ENCODE measurements at regions not wholly inside any gene's neighbourhood (a gene's known extent, or its start where the extent isn't known, plus 50 kb on each side); places are given as distances from the start of the nearest gene placed in this dataset.
"Not testable (repeated sequence)": the region's sequence is repeated elsewhere in the genome, so short reads cannot be mapped to it uniquely, and the experiment has no call there.

DNA sequence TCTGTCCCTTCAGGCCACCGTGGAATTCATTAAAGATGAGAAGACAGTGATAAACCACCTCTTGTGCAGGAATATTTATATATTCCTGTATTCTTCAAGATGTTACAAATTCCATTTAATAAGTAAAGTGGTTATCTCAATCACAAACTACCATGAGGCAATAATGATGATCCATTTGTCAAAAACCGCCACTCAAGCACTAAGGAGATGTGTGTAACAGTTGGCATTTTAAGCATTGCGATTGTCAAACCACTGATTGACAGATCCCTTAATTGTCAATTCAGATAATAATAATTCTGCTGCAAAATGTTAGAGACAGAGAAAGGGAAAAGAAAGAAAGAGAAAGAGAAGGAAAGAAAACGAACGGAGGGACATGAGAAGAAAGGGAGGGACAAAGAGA, 476.1 kb upstream of the RBFOX1 start:
- no peak for DNase-seq (ENCODE audit: low read depth in 2 of 2)

DNA sequence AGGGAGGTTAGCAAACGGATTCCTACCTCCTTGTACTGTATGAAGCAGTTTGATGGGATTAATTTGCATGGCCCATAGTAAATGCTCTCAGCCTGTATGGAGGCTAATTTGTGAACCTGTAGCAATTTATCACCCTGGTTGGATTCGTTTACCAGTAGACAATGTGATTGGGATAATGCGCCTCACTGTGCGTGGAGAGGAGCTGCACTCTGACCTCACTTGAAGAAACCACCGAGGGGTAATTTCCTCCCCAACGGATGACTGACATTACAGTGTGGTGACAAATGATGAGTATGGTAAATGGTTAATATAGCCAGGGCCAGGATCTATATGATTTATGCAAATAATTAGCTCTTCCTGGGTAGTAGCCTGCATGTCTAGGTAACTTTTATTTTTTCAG, 479.1 kb upstream of the RBFOX1 start:
- DNase-seq (ENCODE audit: low read depth in 2 of 2), result no peak

DNA sequence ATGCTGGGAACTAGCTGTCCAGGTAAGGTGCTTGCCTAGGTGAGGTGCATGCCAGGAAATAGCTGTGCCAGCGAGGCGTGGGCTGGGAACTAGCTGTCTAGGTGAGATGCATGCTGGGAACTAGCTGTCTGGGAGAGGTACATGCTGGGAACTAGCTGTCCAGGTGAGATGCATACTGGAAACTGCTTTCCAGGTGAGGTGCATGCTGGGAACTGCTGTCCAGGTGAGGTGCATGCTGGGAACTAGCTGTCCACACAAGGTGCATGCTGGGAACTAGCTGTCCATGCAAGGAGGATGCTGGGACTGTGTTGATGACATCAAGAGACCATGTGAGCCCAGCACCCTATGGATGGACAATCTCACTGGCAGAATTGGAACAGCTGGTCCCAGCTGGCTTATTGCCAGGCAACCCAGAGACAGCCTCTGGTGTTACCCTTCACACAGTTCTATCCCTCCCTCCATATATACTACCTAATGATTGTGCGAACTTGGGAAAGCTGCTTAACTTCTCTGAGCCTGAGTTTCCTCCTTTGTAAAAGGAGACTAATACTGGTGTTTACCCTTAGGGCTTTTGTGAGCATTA, 479.9 kb upstream of the RBFOX1 start:
- DNase-seq (ENCODE audit: low read depth in 2 of 2), result no peak

DNA sequence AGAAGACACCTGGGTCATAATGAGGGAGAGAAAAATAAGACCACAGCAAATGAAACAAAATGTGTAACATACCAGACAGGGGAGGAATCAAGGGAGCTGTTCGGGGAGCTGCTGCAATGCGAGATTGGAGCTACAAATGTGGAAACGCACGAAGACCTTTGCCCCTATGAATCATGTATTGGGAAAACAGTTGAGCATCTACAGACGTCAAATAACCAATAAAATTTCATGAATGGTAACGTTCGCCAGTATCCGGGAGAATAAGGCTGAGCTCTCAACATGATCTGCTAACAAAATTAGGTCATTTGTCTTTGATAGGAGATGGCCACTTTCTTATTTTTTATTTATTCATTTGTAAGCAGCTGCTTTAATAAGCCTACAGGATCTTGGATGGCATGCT, 486.2 kb upstream of the RBFOX1 start:
- no peak for DNase-seq (ENCODE audit: low read depth in 2 of 2)

DNA sequence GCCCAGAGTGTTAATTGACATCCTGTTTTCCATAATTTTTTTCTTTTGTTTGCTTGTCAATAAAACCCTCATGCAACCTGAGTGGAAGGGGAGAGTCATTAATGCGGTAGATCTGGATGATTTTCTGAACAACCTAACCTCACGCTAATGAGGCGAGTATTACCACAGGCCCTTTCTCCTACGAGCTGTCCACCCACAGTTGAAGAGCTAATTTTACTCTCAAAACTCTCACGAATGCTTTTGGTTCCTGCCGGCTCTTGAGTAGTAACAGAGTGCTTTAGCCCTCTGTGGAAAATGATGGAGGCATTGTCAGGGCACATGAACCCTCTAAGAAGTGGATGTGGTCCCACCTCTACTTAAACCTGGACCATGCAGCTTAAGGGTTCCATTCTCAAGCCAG, 491.3 kb upstream of the RBFOX1 start:
- no peak for DNase-seq (ENCODE audit: low read depth in 2 of 2)

DNA sequence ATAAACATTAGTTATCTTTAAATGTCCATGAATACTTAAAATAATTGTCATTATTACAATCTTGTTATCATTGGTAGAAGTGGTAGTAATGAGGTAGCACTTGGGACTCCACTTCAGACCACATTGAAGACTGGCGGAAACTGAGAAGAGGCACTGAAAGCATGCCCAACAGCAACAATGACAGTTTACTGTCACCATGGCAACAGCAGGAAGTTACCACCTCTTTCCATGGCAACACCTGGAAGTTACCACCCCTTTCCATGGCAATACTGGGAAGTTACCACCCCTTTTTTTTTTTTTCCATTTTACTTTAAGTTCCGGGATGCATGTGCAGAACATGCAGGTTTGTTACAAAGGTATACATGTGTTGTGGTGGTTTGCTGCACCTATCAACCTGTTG, 494.9 kb upstream of the RBFOX1 start:
- DNase-seq (ENCODE audit: low read depth in 2 of 2), result no peak

DNA sequence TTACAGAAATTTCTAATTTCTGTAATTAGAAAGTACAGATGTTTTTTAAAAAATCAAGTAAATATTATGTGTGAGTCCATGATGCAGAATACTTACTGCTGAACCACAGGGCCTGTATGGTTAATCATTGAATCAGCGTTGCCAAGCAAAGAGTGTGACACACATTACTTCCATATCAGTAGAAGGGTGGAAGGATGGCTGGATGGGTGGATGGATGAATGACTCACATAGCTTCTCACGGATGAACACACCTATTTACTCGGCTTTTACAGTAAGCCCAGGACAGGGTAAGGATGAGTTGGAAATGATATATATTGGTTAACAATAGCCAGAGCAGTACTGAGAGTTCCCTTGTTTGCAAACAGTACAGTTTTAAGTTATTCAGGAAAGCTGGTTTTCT, 495.9 kb upstream of the RBFOX1 start:
- DNase-seq (ENCODE audit: low read depth in 2 of 2), result no peak

DNA sequence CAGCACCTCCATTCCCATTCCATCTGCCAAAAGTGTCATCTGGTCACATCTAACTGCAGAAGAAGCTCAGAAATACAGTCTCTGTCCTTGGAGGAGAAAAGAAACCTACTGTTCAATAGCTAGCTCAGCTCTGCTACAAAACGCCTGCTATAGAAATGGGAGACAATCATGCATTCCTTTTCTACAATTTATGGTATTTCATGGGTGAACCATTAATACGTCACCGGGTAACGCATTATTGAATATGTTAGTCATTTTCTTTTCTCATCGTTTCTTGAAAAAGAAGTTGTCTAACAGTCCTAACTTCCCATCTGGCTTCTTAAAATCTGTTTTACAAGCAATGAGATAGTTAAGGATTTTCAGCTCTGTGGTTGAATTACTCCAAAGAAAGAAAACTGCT, 496.7 kb upstream of the RBFOX1 start:
- no peak for DNase-seq (ENCODE audit: low read depth in 2 of 2)

DNA sequence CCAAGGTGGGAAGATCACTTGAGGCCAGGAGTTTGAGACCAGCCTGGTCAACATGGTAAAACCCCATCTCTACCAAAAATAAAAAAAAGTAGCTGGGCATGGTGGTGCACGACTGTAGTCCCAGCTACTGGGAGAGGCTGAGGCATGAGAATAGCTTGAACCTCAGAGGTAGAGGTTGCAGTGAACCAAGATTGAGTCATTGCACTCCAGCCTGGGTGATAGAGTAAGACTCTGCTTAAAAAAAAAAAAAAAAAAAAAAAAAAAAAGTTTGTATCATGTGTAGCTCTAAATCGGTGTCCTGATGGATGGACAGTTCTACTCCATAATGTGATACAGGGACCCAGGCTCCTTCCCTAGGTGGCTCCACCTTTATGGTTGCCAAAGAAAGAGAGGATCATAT, 497.1 kb upstream of the RBFOX1 start:
- DNase-seq (ENCODE audit: low read depth in 2 of 2), result no peak

DNA sequence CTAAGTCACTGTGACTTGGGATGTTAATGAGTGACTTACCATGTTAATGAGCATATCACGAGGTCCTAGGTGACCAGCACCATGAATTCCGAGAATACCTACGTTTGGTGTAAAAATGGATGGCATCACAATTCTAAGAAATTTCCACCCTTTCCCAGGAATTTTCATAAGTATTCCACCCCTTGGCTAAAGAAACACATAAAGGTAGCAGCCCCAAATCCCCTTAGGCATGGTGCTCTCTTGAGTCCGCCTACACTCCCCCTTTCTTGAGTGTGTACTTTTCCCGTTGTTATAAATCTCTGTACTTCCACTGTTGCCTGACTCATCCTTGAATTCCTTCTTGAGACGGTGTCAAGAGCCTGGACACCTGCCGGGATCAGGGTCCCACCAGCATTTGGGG, 504.0 kb upstream of the RBFOX1 start:
- no peak for DNase-seq (ENCODE audit: low read depth in 2 of 2)

DNA sequence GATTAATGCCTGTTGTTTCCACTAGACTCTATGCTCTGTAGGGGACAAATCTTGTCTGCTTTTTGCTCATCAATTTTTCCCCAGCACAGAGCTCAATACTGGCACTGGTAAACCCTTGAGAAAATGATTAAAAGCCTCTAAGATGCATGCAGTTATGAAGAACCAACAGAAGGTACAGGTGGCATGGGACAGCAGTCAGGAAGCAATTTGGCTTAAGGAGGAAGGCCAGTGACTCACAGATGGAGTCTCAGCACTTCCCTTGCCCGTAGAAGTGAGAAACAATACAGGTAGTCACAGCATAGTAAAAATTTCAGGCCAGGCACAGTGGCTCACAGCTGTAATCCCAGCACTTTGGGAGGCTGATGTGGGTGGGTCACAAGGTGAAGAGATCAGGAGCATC, 504.7 kb upstream of the RBFOX1 start:
- DNase-seq (ENCODE audit: low read depth in 2 of 2), result no peak

DNA sequence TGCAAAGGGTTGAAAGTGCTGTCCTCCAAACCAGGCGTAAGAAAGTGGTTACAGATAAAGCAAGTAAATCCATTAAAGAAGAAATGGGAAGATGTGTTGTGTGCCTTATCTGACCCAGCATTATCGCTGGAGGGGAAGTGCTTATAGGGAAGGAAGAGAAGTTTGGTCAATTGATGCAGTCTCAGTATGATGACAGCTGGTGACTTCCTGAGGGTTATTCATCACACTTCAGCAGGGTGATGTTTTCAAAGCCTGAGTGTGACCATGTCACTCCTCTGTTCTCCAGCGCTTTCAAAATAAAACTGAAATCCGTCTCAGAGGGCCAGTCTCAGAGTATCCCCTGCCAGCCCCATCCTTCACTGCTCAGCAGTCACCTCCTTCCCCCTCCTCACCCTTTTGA, 505.4 kb upstream of the RBFOX1 start:
- no peak for DNase-seq (ENCODE audit: low read depth in 2 of 2)

DNA sequence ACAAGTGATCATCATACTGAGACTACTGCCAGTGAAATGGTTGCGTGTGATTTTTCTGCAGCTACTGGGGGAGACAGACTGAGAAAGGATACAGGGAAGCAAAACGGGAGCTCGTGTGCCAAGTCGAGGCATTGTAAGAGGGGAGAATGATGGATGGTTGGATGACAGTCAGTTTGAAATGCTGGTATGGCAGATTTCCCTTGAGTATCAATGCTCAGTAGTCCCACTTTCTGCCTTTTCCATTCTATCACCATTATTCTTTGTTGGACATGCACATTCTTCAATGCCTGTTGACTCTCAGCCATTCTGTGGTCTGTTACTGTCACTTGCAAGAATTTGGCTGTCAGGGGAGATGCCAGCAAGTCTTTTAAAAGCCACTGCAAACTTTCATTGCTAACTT, 510.6 kb upstream of the RBFOX1 start:
- no peak for DNase-seq (ENCODE audit: low read depth in 2 of 2)

DNA sequence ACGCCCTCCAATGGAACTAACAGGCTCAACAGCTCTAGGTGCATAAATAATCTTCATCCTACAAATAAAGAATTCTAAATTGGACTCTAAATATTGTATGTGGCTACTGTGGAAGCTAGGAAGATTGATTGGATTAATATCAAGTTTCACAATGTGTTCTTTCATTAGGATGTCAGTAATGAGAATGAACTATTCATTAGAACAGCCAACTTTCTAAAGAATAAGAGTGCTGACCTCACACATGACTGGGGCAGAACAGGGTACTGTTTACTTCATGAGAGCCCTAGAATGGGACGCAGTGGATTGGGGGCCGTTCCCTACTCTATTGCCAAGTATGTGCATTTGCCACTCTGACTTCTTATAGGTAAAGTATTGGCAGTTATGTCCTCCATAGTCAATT, 528.2 kb upstream of the RBFOX1 start:
- DNase-seq (ENCODE audit: low read depth in 2 of 2), result no peak

DNA sequence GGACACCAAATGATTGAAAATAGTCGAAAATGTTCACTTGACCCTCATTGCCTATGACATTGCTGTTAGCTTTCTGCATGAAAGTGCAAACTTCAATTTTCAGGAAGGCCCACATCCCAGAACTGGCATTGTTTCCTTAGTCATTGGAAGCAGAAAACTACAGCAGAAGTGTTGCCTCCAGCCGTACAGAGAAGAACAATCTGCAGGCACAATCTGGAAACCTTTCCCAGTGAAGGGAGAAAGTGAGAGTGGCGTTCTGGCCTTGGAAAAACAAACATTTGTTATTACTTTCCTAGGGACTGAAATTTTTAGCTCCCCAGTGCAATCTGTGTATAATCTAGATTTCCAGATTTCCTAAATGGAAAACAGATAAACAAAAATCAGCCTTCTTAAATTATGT, 529.5 kb upstream of the RBFOX1 start:
- DNase-seq (ENCODE audit: low read depth in 2 of 2), result no peak

DNA sequence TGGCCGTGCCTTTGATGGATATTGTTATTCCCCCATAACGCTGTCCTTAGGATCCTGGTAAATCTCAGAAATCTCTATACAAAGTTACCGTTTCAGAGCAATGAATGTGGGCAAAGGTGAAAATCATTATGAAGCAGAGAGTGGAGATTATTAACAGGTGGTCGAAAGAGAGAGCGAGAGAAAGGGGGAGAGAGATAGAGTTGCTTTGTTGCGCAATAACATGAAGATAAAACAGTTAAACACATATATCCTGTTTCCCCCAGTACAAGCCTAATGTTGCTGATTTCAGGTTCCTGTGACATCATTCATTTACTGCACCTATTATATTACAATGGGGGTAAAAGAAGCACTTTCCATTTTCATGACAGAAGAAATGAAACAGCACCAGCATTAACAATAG, 535.4 kb upstream of the RBFOX1 start:
- DNase-seq (ENCODE audit: low read depth in 2 of 2), result no peak

DNA sequence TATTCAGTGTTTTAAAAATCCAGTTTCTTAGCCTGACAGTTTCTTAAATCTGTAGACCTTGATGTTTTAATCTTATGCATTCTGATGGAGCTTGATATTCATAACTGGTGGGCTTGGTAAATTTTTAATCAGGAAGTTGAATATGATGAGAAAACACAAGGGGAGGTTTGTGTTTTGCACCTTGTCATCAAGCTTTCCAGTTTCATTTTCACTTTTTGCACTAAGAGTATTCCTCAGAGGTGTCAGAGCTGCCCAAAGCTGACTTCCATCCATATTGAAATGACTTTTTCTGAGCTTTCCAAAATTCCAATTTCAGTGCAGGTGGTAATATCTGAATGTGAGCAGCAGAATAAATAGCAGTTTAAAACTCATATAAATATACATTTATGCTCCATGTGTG, 555.0 kb upstream of the RBFOX1 start:
- DNase-seq (ENCODE audit: low read depth in 2 of 2), result no peak

DNA sequence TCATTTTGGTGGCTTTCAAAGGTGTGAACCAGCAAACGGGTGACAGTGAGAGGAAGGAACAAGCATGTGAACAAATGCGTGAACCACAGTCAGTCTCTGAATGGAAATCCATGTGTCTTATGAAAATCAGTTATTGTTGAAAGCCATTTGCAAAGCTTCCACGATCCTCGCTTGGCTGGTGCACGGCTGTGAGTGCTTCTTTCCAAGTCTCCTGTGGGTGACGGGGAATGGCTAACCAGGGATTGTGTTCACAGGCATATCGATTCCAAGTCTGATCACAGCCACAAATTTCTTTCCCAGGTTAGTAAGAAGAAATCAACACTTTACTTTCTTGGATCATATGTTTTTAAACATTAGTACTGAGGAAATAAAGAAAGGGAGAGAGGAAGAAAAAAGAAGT, 556.9 kb upstream of the RBFOX1 start:
- no peak for DNase-seq (ENCODE audit: low read depth in 2 of 2)

DNA sequence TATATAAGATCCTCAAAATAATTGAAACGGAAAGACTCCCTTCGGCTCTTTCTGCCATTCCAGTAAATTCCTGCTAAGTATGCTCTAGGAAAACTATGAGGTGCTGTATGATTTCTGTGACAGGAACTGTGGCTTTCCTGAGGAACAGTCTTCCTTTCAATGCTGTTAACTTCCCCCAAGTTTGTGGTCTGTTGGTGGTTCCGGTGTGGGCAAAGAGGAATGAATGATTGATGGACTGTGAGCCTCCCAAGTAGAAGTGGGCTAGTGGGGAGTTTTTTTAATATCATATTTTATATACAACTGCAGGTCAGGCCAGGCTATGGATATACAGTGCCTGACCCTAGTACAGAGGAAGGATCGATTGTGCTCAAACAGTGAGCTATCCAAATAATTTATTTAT, 560.7 kb upstream of the RBFOX1 start:
- DNase-seq (ENCODE audit: low read depth in 2 of 2), result no peak

DNA sequence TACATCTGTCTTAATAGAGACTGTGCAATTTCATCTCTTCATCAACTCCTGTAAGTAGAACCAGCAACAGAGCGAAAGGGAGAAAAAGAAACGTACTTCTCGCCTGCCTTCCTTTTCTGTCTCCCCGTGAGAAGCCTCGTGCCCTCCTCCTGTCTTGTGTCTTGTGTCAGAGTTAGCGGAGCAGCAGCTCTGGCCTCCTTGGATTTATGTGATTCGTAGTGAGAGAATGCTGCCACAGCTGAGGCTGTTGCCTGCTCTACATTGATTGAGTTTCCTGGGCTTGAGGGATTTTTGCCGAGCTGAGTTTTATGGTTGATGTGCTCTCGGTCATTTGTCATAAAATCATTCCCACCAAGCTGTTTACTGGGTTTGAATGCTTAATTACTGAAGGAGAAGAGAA, 579.1 kb upstream of the RBFOX1 start:
- no peak for DNase-seq (ENCODE audit: low read depth in 2 of 2)

DNA sequence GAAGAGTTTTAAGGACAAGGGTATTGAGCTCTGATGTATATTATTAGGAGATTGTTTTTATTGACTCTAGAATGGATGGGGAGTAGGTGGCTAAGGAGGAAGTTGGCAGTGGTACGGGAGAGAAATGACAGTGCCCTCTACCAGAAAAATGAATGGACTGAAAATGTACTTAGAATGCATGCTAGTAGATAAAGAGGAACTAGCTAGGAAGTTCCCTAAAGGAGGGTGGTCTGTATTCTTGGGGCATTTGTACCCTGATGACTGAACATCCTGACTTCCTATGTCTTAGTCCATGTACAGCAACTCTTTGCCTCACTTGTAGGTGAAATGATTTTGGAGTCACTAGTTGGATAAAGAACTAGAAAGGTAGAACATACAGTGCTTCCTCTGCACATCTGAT, 581.5 kb upstream of the RBFOX1 start:
- DNase-seq (ENCODE audit: low read depth in 2 of 2), result no peak

DNA sequence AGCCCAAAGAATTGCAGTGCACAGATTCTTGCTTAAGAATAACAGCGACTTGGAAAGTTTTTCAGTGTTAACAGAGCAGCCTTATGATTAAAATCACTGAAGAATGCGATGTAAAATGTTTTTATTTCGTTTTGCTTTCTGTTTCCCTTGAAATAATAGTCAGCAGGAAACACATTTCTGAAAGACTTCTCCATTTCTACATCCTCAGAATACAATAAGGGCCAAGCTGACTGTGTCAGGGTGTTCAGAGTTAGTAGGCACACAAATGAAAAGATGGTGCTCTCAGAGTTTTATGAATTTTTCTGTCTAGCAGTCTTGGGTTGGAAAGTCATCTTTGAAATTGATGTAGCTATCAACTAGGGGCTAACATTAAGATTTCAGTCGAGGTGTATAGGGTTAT, 582.9 kb upstream of the RBFOX1 start:
- no peak for DNase-seq (ENCODE audit: low read depth in 2 of 2)

DNA sequence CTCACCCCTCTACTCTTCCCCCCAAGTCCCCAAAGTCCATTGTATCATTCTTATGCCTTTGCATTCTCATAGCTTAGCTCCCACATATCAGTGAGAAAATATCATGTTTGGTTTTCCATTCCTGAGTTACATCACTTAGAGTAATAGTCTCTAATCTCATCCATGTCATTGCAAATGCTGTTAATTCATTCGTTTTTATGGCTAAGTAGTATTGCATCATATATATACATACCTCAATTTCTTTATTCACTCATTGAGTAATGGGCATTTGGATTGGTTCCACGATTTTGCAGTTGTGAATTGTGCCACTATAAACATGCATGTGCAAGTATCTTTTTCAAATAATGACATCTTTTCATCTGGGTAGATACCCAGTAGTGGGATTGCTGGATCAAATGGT, 596.3 kb upstream of the RBFOX1 start:
- DNase-seq (ENCODE audit: low read depth in 2 of 2), result not testable (repeated sequence)

DNA sequence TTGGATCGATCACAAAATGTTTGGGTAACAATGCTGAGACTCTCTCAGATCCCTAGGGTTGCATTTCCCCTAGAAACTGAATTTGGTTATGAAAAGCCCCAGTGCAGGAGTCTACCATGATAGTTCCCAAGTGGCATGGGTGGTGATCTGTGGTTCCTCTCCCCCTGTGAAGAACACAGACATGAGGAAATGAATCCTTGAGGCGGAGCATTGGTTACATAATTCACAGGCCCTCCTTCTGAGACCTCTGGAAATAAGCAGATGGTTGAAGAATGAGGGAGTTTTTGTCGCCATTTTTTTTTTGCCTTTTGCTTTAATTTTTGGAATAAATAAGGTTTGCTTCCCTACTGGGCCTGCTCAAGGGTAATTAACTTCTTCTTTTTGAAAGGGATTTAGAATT, 597.0 kb upstream of the RBFOX1 start:
- DNase-seq (ENCODE audit: low read depth in 2 of 2), result no peak

DNA sequence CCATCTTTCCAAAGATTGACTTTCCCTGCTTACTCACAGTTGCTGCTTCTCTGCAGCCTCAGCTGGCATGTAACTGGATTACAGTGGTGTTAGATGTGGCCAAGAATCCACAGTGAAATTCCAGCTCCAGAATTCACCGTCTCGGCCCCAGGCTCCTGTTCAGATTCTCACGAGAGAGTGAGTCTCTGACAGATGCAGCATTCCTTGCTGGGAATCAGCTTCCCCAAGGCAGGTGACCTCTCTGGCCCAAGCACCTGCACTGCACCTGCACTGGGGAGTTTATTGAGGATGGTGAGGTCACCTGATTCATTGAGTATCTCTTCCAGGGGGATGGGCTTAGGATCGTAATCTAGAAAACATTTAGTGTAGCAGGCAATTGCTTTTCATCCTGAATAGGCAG, 600.5 kb upstream of the RBFOX1 start:
- DNase-seq (ENCODE audit: low read depth in 2 of 2), result no peak

Data from stimulated activated CD4-positive, alpha-beta T cell treated with anti-CD3 and anti-CD28 coated beads, Interleukin-15, amount 100 ng/mL, for 48 hours (primary cell).